CD4-positive, alpha-beta memory T cell (primary cell): ENCODE measurements at regions not wholly inside any gene's neighbourhood (a gene's known extent, or its start where the extent isn't known, plus 50 kb on each side); places are given as distances from the start of the nearest gene placed in this dataset.

Experiments
- CTCF ChIA-PET: fragments of 350-600 bp; sonication (Branson Sonifier 250); formaldehyde crosslinking; loops from one replicate; lab custom pipeline; 2021; ENCODE audit warnings: inconsistent platforms; ENCODE audit not compliant: partially characterized antibody; lab: Charles Lee
- POLR2A ChIA-PET: fragments of 350-600 bp; sonication (Branson Sonifier 250); formaldehyde crosslinking; loops from one replicate; lab custom pipeline; 2021; ENCODE audit not compliant: partially characterized antibody; lab: Charles Lee
- DNase-seq, 5 donors: peaks; one replicate each; pipeline versions ENCODE4 v3.0.0 to v3.0.0-alpha.2; 2020 to 2022; ENCODE audit warnings: mixed read lengths in 1 of 5
- H3K27ac ChIP-seq: one replicate; pipeline ENCODE4 v1.7.0; 2013; ENCODE audit warnings: low read depth, low read length
- H3K27me3 ChIP-seq: 2 replicates; pipeline ENCODE4 v1.7.0; 2013; ENCODE audit warnings: mild to moderate bottlenecking, low read length, moderate library complexity; ENCODE audit not compliant: insufficient read depth
- H3K36me3 ChIP-seq: 2 replicates; pipeline ENCODE4 v1.7.0; 2013; ENCODE audit warnings: mild to moderate bottlenecking, low read length, moderate library complexity; ENCODE audit not compliant: insufficient read depth
- H3K4me1 ChIP-seq: 2 replicates; pipeline ENCODE4 v1.7.0; 2013; ENCODE audit warnings: mild to moderate bottlenecking, low read length, moderate library complexity; ENCODE audit not compliant: insufficient read depth
- H3K4me3 ChIP-seq, 2 donors: one replicate each; pipeline ENCODE4 v1.7.0; 2013; ENCODE audit warnings: low read length in 2 of 2, mild to moderate bottlenecking in 1 of 2
- H3K9me3 ChIP-seq, 2 donors: one replicate each; pipeline ENCODE4 v1.7.0; 2013; ENCODE audit warnings: low read length in 2 of 2, control low read depth in 1 of 2; ENCODE audit not compliant: control insufficient read depth in 1 of 2
- H3K27ac Mint-ChIP-seq, 7 donors: one replicate each; pipeline ENCODE4 v1.8.0; 2020 to 2021; ENCODE audit warnings: mixed read lengths in 7 of 7, mild to moderate bottlenecking in 6 of 7, inconsistent platforms in 3 of 7, moderate library complexity in 3 of 7
- H3K27me3 Mint-ChIP-seq, 2 donors: one replicate each; pipeline ENCODE4 v1.8.0; 2020 to 2021; ENCODE audit warnings: mixed read lengths in 2 of 2
- H3K36me3 Mint-ChIP-seq, 2 donors: one replicate each; pipeline ENCODE4 v1.8.0; 2020 to 2021; ENCODE audit warnings: mixed read lengths in 2 of 2, inconsistent platforms in 1 of 2, mild to moderate bottlenecking in 1 of 2
- H3K4me1 Mint-ChIP-seq, 4 donors: one replicate each; pipeline ENCODE4 v1.8.0; 2020 to 2021; ENCODE audit warnings: mixed read lengths in 4 of 4, mild to moderate bottlenecking in 1 of 4
- H3K4me3 Mint-ChIP-seq, 8 donors: one replicate each; pipeline ENCODE4 v1.8.0; 2020 to 2021; ENCODE audit warnings: mixed read lengths in 8 of 8, mild to moderate bottlenecking in 7 of 8, moderate library complexity in 6 of 8, inconsistent platforms in 3 of 8
- H3K9me3 Mint-ChIP-seq, 8 donors: one replicate each; pipeline ENCODE4 v1.8.0; 2020 to 2021; ENCODE audit warnings: mixed read lengths in 8 of 8, mild to moderate bottlenecking in 5 of 8, inconsistent platforms in 3 of 8, moderate library complexity in 1 of 8
- intact Hi-C: fragments of 100-400 bp; cut with micrococcal nuclease; formaldehyde crosslinking; loops from one replicate; pipeline ENCODE4 v1.15.1; 2023

DNA sequence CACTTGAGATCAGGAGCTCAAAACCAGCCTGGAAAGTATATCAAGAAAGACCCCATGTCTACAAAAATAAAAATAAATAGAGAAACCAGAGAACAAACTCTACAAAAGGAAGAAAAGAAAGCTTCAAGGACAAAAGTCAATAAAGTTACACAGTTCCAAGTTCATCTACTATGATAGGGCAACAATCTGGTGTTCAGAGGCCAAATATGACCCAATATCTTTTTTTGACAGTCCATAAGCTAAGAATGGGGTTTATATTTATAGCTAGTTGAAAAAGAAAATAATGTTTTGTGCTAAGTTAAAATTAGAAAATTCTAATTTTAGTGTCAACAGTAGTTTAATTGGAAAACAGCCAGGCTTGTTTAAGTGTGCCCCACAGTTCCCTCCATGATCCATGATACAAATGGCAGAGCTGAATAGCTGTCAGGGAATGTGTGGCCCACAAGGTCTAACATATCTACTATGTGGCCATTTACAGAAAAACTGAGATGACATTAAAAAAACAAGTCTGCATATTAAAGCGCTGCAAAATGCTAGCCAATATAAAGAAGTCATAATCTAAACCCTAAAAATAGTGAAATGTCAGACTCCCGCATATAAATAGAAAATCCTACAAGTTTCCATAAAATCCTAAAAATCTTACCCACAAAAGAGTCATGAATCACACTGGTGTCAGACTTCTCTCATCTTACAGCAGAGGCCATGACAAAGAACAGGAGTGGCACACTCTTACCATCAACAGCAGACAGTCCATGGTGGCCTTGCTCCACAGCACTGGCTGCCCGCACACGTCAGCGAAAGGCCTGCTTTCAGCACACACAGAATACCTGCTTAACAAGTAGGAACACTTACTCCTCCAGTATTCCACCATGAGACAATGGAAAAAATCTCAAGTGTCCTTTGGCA lies 281.9 kb upstream of the HSFY2 start:
- Histone ChIP-seq H3K9me3 (no peaks in the 10 kb centered on the region), H3K36me3 (no peaks in the 10 kb centered on the region), H3K4me1 (no peaks in the 10 kb centered on the region), H3K27ac (no peak overlapping the region), H3K27me3 (no peaks in the 10 kb centered on the region), H3K4me3 (no peak overlapping the region)
- DNase-seq: no peak
- intact Hi-C loops: no loop called here
- ChIA-PET POLR2A (no interaction called here), CTCF (no interaction called here)
- H3K9me3 Mint-ChIP-seq: no peaks in the 10 kb centered on the region
- no peaks in the 10 kb centered on the region for H3K36me3 Mint-ChIP-seq
- H3K4me3 Mint-ChIP-seq: no peak overlapping the region
- H3K27ac Mint-ChIP-seq: no peak overlapping the region
- H3K4me1 Mint-ChIP-seq: no peaks in the 10 kb centered on the region
- H3K27me3 Mint-ChIP-seq: no peaks in the 10 kb centered on the region

- POLR2A ChIA-PET: no interaction called here
- Mint-ChIP-seq H3K9me3 (no peaks in the 10 kb centered on the region), H3K27me3 (no peaks in the 10 kb centered on the region), H3K4me1 (no peaks in the 10 kb centered on the region), H3K27ac (no peak overlapping the region), H3K36me3 (no peaks in the 10 kb centered on the region), H3K4me3 (no peak overlapping the region)
- Histone ChIP-seq H3K36me3 (no peaks in the 10 kb centered on the region), H3K9me3 (no peaks in the 10 kb centered on the region), H3K4me3 (no peak overlapping the region), H3K27me3 (no peaks in the 10 kb centered on the region), H3K27ac (no peak overlapping the region), H3K4me1 (no peaks in the 10 kb centered on the region)
- CTCF ChIA-PET: no interaction called here
- DNase-seq: no peak
- intact Hi-C loops: no loop called here
Measured at GRCh38 chrY:19053806-19054205, 280.3 kb upstream of the HSFY2 start.

GRCh38 chrY:19051021-19051420 lies 277.5 kb upstream of the HSFY2 start:
- Histone ChIP-seq H3K4me1 (no peaks in the 10 kb centered on the region), H3K9me3 (no peaks in the 10 kb centered on the region), H3K27ac (no peak overlapping the region), H3K4me3 (no peak overlapping the region), H3K27me3 (no peaks in the 10 kb centered on the region), H3K36me3 (no peaks in the 10 kb centered on the region)
- no peaks in the 10 kb centered on the region for H3K4me1 Mint-ChIP-seq
- H3K9me3 Mint-ChIP-seq: no peaks in the 10 kb centered on the region
- H3K36me3 Mint-ChIP-seq: no peaks in the 10 kb centered on the region
- CTCF ChIA-PET: no interaction called here
- H3K4me3 Mint-ChIP-seq: no peak overlapping the region
- no peak for DNase-seq
- POLR2A ChIA-PET: no interaction called here
- no peaks in the 10 kb centered on the region for H3K27me3 Mint-ChIP-seq
- H3K27ac Mint-ChIP-seq: no peak overlapping the region
- intact Hi-C loops: no loop called here

GRCh38 chrY:19042984-19043442 lies 269.5 kb upstream of the HSFY2 start:
- H3K9me3 Mint-ChIP-seq: no peaks in the 10 kb centered on the region
- POLR2A ChIA-PET: no interaction called here

DNA sequence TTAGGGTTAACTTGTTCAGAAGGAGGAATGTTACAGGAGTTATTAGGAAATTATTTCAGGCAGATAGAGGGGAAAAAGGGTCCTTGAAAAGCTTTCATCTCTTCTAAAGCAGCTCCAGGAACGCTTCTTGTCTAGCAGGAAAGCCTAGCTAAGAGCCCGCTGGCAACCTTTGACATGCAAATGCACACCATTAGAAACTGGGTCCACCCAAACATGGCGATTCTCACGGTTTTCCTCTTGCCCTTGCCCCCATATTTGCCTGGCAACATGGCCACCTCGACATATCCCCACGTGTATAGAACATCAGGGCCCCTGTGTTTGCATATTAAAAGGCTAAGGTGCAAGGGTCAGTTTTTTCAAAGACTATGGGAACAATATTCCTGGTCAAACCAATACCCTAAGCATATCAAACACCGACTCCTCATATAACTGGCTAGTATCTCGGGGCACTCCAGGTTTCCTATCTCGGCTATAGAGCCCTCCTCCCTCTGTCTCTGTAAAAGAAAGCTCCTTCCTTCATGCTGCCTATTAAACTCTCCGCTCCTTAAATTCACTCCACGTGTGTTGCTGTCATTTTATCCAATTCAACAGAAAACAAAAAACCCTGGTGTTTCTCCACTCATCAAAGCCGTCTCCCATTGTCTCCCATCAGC lies 268.9 kb upstream of the HSFY2 start:
- no peaks in the 10 kb centered on the region for H3K36me3 Mint-ChIP-seq
- no peaks in the 10 kb centered on the region for H3K9me3 Mint-ChIP-seq
- Histone ChIP-seq H3K4me3 (no peak overlapping the region), H3K27me3 (no peaks in the 10 kb centered on the region), H3K4me1 (no peaks in the 10 kb centered on the region), H3K9me3 (no peaks in the 10 kb centered on the region), H3K27ac (no peak overlapping the region), H3K36me3 (no peaks in the 10 kb centered on the region)
- no peak overlapping the region for H3K4me3 Mint-ChIP-seq
- no peaks in the 10 kb centered on the region for H3K4me1 Mint-ChIP-seq
- ChIA-PET CTCF (no interaction called here), POLR2A (no interaction called here)
- no peak overlapping the region for H3K27ac Mint-ChIP-seq
- no peaks in the 10 kb centered on the region for H3K27me3 Mint-ChIP-seq
- intact Hi-C loops: no loop called here
- no peak for DNase-seq

More at GRCh38 chrY:19042984-19043442, 269.5 kb upstream of the HSFY2 start:
- no peak for DNase-seq
- Histone ChIP-seq H3K4me1 (no peaks in the 10 kb centered on the region), H3K9me3 (no peaks in the 10 kb centered on the region), H3K36me3 (no peaks in the 10 kb centered on the region), H3K27me3 (no peaks in the 10 kb centered on the region), H3K27ac (no peak overlapping the region), H3K4me3 (no peak overlapping the region)
- H3K4me1 Mint-ChIP-seq: no peaks in the 10 kb centered on the region
- no peaks in the 10 kb centered on the region for H3K36me3 Mint-ChIP-seq
- H3K27me3 Mint-ChIP-seq: no peaks in the 10 kb centered on the region
- no peak overlapping the region for H3K4me3 Mint-ChIP-seq
- intact Hi-C loops: no loop called here
- no peak overlapping the region for H3K27ac Mint-ChIP-seq
- CTCF ChIA-PET: no interaction called here

- H3K27ac Mint-ChIP-seq: no peak overlapping the region
- no peak overlapping the region for H3K4me3 Mint-ChIP-seq
- ChIA-PET POLR2A (no interaction called here), CTCF (no interaction called here)
- no peaks in the 10 kb centered on the region for H3K27me3 ChIP-seq
- no peak overlapping the region for H3K27ac ChIP-seq
- no peak overlapping the region for H3K4me3 ChIP-seq
- H3K4me1 Mint-ChIP-seq: no peaks in the 10 kb centered on the region
- H3K4me1 ChIP-seq: no peaks in the 10 kb centered on the region
- no peaks in the 10 kb centered on the region for H3K36me3 ChIP-seq
- intact Hi-C loops: no loop called here
- no peaks in the 10 kb centered on the region for H3K36me3 Mint-ChIP-seq
- DNase-seq: no peak
- no peaks in the 10 kb centered on the region for H3K27me3 Mint-ChIP-seq
- no peaks in the 10 kb centered on the region for H3K9me3 Mint-ChIP-seq
- no peaks in the 10 kb centered on the region for H3K9me3 ChIP-seq
Measured at GRCh38 chrY:19026631-19027030, 253.1 kb upstream of the HSFY2 start.

DNA sequence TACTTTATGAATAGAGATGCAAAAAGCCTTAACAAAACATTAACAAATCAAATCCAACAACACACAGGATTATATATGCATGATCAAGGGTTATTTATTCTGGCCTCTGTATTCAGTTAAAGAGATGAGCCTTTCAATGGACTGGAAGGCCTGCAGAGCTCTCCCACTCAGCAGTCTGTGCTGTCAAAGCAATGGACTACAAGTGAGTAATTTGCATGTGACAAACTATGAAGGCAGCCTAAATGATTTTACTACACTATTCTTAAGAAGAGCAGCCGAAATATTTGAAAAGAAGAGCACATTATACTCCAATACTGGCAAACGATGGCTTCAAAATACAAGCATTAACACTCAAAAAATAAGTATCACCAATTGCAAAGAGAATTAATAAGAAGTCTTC lies 250.4 kb upstream of the HSFY2 start:
- Histone ChIP-seq H3K4me3 (no peak overlapping the region), H3K27me3 (no peaks in the 10 kb centered on the region), H3K9me3 (no peaks in the 10 kb centered on the region), H3K36me3 (no peaks in the 10 kb centered on the region), H3K4me1 (no peaks in the 10 kb centered on the region), H3K27ac (no peak overlapping the region)
- H3K4me3 Mint-ChIP-seq: no peak overlapping the region
- ChIA-PET POLR2A (no interaction called here), CTCF (no interaction called here)
- intact Hi-C loops: no loop called here
- no peak for DNase-seq
- H3K36me3 Mint-ChIP-seq: no peaks in the 10 kb centered on the region
- H3K27me3 Mint-ChIP-seq: no peaks in the 10 kb centered on the region
- no peaks in the 10 kb centered on the region for H3K9me3 Mint-ChIP-seq
- H3K27ac Mint-ChIP-seq: no peak overlapping the region
- no peaks in the 10 kb centered on the region for H3K4me1 Mint-ChIP-seq
